GM18873 (cell line): ENCODE measurements at regions not wholly inside any gene's neighbourhood (a gene's known extent, or its start where the extent isn't known, plus 50 kb on each side); places are given as distances from the start of the nearest gene placed in this dataset.
"Not testable (repeated sequence)": the region's sequence is repeated elsewhere in the genome, so short reads cannot be mapped to it uniquely, and the experiment has no call there.

Experiments used
- ATAC-seq: cut with Tn5 transposase; IDR thresholded peaks from one replicate; pipeline ENCODE4 v1.9.1; 2021; ENCODE audit warnings: mild to moderate bottlenecking, moderate library complexity, moderate number of reproducible peaks; ENCODE audit not compliant: unreplicated experiment, low FRiP score

DNA sequence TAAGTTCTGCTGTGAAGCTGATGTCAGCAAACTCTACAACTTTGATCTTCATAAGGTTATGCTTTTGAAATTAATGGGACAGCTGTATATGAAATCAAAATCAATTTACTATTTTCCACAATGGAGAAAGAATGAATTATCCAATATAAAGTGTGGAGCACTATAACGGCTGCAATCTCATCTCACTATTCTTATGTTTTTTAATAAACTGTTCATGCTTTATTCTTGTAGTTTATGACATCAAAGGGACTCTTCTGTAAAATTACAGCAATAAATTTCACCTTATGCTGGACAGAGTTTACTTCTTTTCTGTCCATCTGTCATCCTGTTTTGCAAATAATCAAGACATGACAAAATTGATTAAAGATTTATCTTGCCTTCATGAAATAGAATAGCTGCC lies 192.5 kb downstream of the TECRL start:
- ATAC-seq = no peak

GRCh38 chr4:64205376-64205775 lies 203.9 kb downstream of the TECRL start:
- no peak for ATAC-seq

DNA sequence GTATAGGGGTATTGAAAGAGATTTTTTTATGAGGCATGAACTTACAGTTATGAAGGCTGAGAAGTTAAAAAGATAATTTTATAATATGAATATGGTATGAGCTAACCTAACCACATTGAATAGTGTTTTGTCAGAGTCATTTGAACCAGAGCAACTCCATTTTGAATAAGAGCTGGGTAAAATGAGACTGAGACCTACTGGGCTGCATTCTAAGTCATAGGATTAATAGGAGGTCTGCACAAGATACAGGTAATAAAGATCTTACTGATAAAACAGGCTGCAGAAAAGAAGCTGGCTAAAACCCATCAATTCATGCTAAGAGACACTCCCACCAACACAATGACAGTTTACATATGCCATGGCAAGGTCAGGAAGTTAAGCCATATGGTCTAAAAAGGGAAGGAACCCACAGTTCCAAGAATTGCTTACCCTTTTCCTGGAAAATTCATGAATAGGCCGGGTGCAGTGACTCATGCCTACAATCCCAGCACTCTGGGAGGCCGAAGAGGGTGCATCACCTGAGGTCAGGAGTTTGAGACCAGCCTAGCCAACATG lies 209.2 kb downstream of the TECRL start:
- no peak for ATAC-seq

DNA sequence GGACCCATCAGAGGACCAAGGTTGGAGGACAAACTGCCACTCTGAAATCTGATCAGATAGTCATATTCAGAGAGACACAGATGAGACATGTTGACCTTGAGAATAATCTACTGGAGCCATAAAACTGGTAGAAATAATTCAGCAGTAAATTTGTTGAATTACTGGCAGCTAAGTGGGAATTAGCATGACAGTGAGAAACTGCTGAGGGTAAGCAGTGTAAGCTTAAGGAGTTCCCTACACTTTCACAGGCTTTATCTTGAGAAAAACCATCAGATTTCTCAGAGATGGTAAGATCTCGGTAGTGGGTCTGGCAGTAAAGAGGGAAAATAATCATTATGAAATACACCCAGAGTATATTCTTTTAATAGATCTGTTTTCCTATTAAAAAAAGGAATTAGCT lies 213.7 kb downstream of the TECRL start:
- ATAC-seq = no peak

GRCh38 chr4:64192731-64193412 lies 216.4 kb downstream of the TECRL start:
- ATAC-seq = no peak

DNA sequence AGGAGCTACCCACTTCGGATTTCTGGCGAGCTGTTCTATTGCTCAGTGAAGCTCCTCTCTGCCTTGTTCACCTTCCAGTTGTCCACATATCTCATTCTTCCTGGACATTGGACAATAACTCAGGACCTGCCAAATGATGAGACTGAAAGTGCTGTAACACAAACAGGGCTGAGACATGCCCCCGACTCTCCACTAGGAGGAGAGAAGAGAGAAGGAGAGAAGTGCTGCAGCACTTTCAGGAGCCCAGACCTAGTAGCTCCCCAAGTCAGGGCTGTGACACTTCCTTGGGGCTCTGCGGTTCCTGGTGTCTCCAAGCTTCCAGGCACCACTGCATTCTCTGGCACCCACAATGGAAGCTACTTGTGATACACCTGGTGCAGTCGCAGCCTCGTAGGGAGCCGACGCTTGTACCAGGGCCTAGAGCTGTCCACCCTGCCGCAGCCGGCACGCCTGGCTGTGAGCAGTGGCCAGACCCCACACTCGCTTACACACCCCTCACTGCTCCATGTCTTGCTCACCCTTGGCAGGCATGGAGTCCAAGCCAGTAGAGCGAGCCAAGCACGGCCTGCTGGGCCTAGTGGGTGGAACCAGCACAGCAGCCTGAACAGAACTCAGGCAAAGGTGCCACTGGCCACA lies 234.9 kb downstream of the TECRL start:
- no peak for ATAC-seq

DNA sequence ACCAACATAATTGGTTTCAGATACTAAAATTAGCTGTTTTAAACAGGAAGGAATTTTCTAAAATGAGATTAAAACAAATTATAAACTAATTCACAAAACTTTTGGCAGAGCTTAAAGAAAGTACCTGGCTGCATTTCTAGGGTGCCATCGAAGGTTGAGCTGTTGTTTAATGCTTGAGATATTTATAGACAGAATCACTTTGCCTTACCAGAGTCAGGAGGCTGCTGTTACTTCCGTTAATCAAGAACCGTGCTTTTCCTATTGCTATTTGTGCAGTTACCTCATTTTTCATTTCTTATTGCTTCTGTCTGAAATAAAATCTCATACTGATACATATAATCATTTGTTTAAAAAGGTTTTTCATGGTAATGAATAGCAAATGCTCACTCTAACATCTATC lies 242.9 kb downstream of the TECRL start:
- ATAC-seq = no peak

DNA sequence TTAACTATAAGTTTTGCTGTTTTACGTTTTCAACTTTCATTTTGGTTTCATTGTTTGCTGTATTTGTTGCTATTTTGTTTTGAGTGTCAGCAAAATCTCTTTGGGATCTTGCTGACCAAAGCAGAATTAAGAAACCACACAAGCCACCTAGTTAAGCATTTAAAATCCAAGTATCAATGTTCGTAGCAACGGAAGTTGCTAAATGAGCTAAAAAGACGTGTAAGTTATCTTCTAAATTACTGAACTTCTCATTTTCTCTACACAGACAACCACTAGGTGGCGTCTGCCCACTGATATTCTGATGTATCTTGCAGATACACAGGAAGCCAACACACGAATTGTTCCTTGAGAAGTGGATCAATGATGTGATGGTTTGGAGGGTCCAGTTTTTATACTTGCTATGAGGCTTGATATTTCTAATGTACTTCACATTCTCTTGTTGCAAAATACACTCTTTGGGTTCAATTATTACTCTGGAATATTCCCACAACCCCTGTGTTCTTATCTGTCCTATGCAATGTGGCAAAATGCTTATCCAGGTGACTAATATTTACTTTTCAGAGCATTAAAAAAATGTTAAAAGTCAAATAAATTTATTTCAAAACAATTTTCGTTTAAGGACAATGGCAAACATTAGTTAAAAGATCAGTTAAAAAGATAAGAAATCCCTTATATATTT lies 250.5 kb downstream of the TECRL start:
- peak; percentile 78 for ATAC-seq

- ATAC-seq = no peak
Observed at GRCh38 chr4:64157397-64157796, 251.9 kb downstream of the TECRL start.

GRCh38 chr4:64156253-64156652 lies 253.0 kb downstream of the TECRL start:
- ATAC-seq = no peak

DNA sequence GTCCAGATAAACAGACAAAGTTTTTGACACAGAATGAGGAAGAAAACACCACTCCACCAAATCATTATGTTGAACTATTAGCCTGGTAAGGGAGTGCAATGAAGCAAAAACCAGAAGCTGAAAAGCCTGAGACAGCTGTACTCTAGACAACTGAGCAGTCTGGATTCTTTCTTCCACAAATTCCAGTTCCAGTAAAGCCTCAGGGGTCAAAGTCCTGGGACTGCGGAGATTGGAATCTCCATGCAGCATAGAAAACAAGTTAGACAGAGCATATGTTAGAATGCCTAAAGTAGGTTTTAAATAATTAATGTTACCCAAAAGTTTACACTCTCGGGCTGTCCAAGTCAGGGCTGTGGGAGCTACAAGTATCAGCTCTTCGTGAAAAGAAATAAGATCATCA lies 263.2 kb downstream of the TECRL start:
- ATAC-seq = no peak

GRCh38 chr4:64144994-64145393 lies 264.3 kb downstream of the TECRL start:
- no peak for ATAC-seq

GRCh38 chr4:64130907-64131306 lies 278.3 kb downstream of the TECRL start:
- no peak for ATAC-seq

- ATAC-seq = no peak
Observed at GRCh38 chr4:64125354-64125753, 283.9 kb downstream of the TECRL start.

- no peak for ATAC-seq
Observed at GRCh38 chr4:64121803-64122202, 287.4 kb downstream of the TECRL start.

GRCh38 chr4:64105903-64106302 lies 303.3 kb downstream of the TECRL start:
- no peak for ATAC-seq

- ATAC-seq = no peak
Observed at GRCh38 chr4:64095398-64095797, 313.9 kb downstream of the TECRL start.

DNA sequence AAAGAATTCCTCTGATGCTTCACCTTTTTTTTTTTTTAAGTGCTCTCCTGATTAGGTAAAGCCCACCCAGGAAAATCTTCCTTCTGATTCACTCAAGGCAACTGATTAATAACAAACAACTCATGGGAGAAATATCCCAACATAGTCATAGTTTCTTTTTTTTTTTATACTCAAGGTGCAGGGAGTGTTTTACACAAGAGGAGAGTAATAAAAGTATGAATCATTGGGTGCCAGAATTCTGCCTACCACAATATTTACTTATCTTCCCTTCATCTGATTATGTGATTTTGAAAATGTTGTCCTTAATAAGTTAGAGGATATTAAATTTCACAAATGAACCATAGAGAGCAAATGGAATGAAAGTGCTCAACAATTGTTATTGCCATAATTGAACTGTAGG lies 329.9 kb downstream of the TECRL start:
- ATAC-seq = no peak

DNA sequence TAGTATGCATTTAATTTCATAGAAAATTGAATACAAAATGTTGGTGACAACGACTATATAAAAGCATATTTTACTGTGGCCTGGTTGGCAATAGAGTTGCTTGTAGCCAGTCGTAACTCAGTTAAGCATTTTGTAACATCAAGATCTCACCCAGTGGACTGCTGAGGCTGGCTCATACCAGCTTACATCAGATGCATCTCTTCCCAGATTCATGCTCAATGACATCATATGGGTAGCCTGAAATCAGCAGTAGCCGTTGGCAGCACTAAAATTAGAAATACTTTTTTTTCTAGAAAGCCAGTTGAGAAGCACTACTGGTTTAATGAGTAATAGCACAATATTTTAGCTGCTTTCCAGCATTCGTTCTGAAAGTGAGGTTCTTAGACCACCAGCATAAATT lies 341.2 kb downstream of the TECRL start:
- ATAC-seq = no peak

GRCh38 chr4:64062991-64063390 lies 346.3 kb downstream of the TECRL start:
- ATAC-seq = no peak

- not testable (repeated sequence) for ATAC-seq
Observed at GRCh38 chr4:64037033-64037432, 372.2 kb downstream of the TECRL start.

DNA sequence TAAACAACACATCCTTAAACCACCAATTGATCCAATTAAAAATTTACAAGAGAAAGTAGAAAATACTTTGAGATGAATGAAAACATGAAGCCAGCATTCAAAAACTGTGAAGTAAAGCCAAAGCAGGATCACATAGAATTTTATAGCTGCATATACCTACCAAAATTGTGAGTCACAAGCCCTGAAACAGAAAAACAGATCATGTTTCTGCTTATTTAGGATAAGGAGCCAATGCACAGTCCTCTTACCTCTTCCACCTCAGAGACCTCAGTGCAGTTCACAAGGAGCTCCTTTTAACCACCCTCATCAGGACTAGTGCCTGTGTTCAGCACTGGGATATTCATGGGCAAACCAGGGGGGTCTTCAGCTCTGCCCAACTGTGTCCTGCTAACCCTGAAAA lies 386.7 kb downstream of the TECRL start:
- no peak for ATAC-seq
